WTC11 (cell line): ENCODE measurements at regions not wholly inside any gene's neighbourhood (a gene's known extent, or its start where the extent isn't known, plus 50 kb on each side); places are given as distances from the start of the nearest gene placed in this dataset.

ENCODE experiments used
- ATAC-seq: fragments of 200-7000 bp; cut with Tn5 transposase; 2 replicates; pipeline ENCODE4 v1.10.0; 2021; ENCODE audit warnings: mild to moderate bottlenecking, moderate library complexity
- CTCF ChIA-PET: fragments of 300-600 bp; sonication (Branson Sonifier 250); formaldehyde crosslinking; loops from one replicate; lab custom pipeline; 2021; ENCODE audit warnings: antibody characterized with exemption; lab: Charles Lee
- POLR2A ChIA-PET: fragments of 350-600 bp; sonication (Branson Sonifier 250); formaldehyde crosslinking; loops from one replicate; lab custom pipeline; 2021; ENCODE audit warnings: antibody characterized with exemption; lab: Charles Lee
- DNase-seq: peaks from one replicate; pipeline ENCODE4 v3.0.0; 2021; ENCODE audit warnings: low spot score
- H3K27ac Mint-ChIP-seq: 2 replicates; pipeline ENCODE4 v1.8.0; 2021; ENCODE audit warnings: mixed read lengths
- H3K27me3 Mint-ChIP-seq: 2 replicates; pipeline ENCODE4 v1.8.0; 2021; ENCODE audit warnings: low read depth, mild to moderate bottlenecking, moderate library complexity, mixed read lengths
- H3K36me3 Mint-ChIP-seq: 2 replicates; pipeline ENCODE4 v1.8.0; 2021; ENCODE audit warnings: mixed read lengths
- H3K4me1 Mint-ChIP-seq: 2 replicates; pipeline ENCODE4 v1.8.0; 2022; ENCODE audit warnings: mixed read lengths
- H3K4me3 Mint-ChIP-seq: 2 replicates; pipeline ENCODE4 v1.8.0; 2021; ENCODE audit warnings: mild to moderate bottlenecking, moderate library complexity, mixed read lengths
- H3K9me3 Mint-ChIP-seq: 2 replicates; pipeline ENCODE4 v1.8.0; 2021; ENCODE audit warnings: mixed read lengths
- ATF2 ChIP-seq: sonication (generic); formaldehyde crosslinking; IDR thresholded peaks from 2 replicates; pipeline ENCODE4 v1.8.1; 2022; ENCODE audit warnings: low read depth, missing genetic modification reagents, borderline replicate concordance
- CTCF ChIP-seq: fragments of 200-600 bp; IDR thresholded peaks from 2 replicates; pipeline ENCODE4 v1.8.0; 2022; ENCODE audit warnings: antibody characterized with exemption
- E2F1 ChIP-seq: sonication (generic); formaldehyde crosslinking; IDR thresholded peaks from 2 replicates; pipeline ENCODE4 v1.8.0; 2022; ENCODE audit warnings: mild to moderate bottlenecking, missing genetic modification reagents
- E2F5 ChIP-seq: sonication (generic); formaldehyde crosslinking; IDR thresholded peaks from 2 replicates; pipeline ENCODE4 v1.8.1; 2022; ENCODE audit warnings: mild to moderate bottlenecking, moderate library complexity, missing genetic modification reagents
- ESRRA ChIP-seq: sonication (generic); formaldehyde crosslinking; IDR thresholded peaks from 2 replicates; pipeline ENCODE4 v1.8.1; 2022; ENCODE audit warnings: mild to moderate bottlenecking, missing genetic modification reagents, borderline replicate concordance
- FOXK1 ChIP-seq: sonication (generic); formaldehyde crosslinking; IDR thresholded peaks from 2 replicates; pipeline ENCODE4 v1.8.0; 2022; ENCODE audit warnings: mild to moderate bottlenecking, moderate library complexity, missing genetic modification reagents
- GABPB1 ChIP-seq: sonication (generic); formaldehyde crosslinking; IDR thresholded peaks from 2 replicates; pipeline ENCODE4 v1.8.1; 2023; ENCODE audit warnings: mild to moderate bottlenecking, missing genetic modification reagents
- GTF2I ChIP-seq: fragments of 250-450 bp; sonication (Bioruptor Pico); conservative IDR thresholded peaks from 2 replicates; pipeline ENCODE4 v1.4.0; 2021; ENCODE audit warnings: mild to moderate bottlenecking
- HMGA2 ChIP-seq: fragments of 250-450 bp; sonication (Bioruptor Pico); IDR thresholded peaks from 2 replicates; pipeline ENCODE4 v1.4.0; 2021; ENCODE audit warnings: mild to moderate bottlenecking, moderate library complexity
- IRF2 ChIP-seq: sonication (generic); formaldehyde crosslinking; IDR thresholded peaks from 2 replicates; pipeline ENCODE4 v1.8.0; 2022; ENCODE audit warnings: low read depth, missing genetic modification reagents, borderline replicate concordance
- JUN ChIP-seq: sonication (generic); formaldehyde crosslinking; IDR thresholded peaks from 2 replicates; pipeline ENCODE4 v1.8.0; 2023; ENCODE audit warnings: mild to moderate bottlenecking, missing genetic modification reagents
- MYBL2 ChIP-seq: sonication (generic); formaldehyde crosslinking; IDR thresholded peaks from 2 replicates; pipeline ENCODE4 v1.8.1; 2023; ENCODE audit warnings: mild to moderate bottlenecking, moderate library complexity, missing genetic modification reagents
- NR3C1 ChIP-seq: sonication (generic); formaldehyde crosslinking; conservative IDR thresholded peaks from 2 replicates; pipeline ENCODE4 v1.8.1; 2023; ENCODE audit warnings: low read depth, mild to moderate bottlenecking, missing genetic modification reagents
- RELA ChIP-seq: sonication (generic); formaldehyde crosslinking; IDR thresholded peaks from 2 replicates; pipeline ENCODE4 v1.8.1; 2022; ENCODE audit warnings: missing genetic modification reagents, mild to moderate bottlenecking, borderline replicate concordance
- SMAD3 ChIP-seq: sonication (generic); formaldehyde crosslinking; IDR thresholded peaks from 2 replicates; pipeline ENCODE4 v1.8.0; 2022; ENCODE audit warnings: missing genetic modification reagents, mild to moderate bottlenecking, borderline replicate concordance
- TCF7 ChIP-seq: sonication (generic); formaldehyde crosslinking; IDR thresholded peaks from 2 replicates; pipeline ENCODE4 v1.8.0; 2022; ENCODE audit warnings: mild to moderate bottlenecking, low read depth, missing genetic modification reagents, moderate library complexity
- TEAD1 ChIP-seq: sonication (generic); formaldehyde crosslinking; IDR thresholded peaks from 2 replicates; pipeline ENCODE4 v1.8.0; 2022; ENCODE audit warnings: mild to moderate bottlenecking, missing genetic modification reagents
- TEAD4 ChIP-seq: sonication (generic); formaldehyde crosslinking; IDR thresholded peaks from 2 replicates; pipeline ENCODE4 v1.8.0; 2022; ENCODE audit warnings: mild to moderate bottlenecking, missing genetic modification reagents
- ZNF138 ChIP-seq: sonication (generic); formaldehyde crosslinking; conservative IDR thresholded peaks from 2 replicates; pipeline ENCODE4 v1.8.1; 2022; ENCODE audit warnings: mild to moderate bottlenecking, moderate library complexity, missing genetic modification reagents
- ZNF263 ChIP-seq: sonication (generic); formaldehyde crosslinking; IDR thresholded peaks from 2 replicates; pipeline ENCODE4 v1.8.1; 2022; ENCODE audit warnings: low read depth, mild to moderate bottlenecking, moderate library complexity, missing genetic modification reagents
- ZNF396 ChIP-seq: fragments of 250-450 bp; sonication (Bioruptor Pico); IDR thresholded peaks from 2 replicates; pipeline ENCODE4 v1.8.0; 2021; ENCODE audit warnings: mild to moderate bottlenecking, moderate library complexity, borderline replicate concordance
- ZNF423 ChIP-seq: fragments of 250-450 bp; sonication (Bioruptor Pico); IDR thresholded peaks from 2 replicates; pipeline ENCODE4 v2.1.2; 2022; ENCODE audit warnings: mild to moderate bottlenecking, moderate library complexity
- TF ChIP-seq, protein P1 (sequence below): fragments of 250-450 bp; sonication (Bioruptor Pico); IDR thresholded peaks from 2 replicates; pipeline ENCODE4 v1.9.0; 2021; ENCODE audit warnings: moderate library complexity, mild to moderate bottlenecking, inconsistent platforms, borderline replicate concordance
- TF ChIP-seq, protein P2 (sequence below): sonication (generic); formaldehyde crosslinking; IDR thresholded peaks from 2 replicates; pipeline ENCODE4 v1.8.0; 2022; ENCODE audit warnings: mild to moderate bottlenecking, missing genetic modification reagents

GRCh38 chr2:11013196-11013595, 101.5 kb downstream of the KCNF1 start:
- DNase-seq (no peak), ATAC-seq (no peak)
- POLR2A ChIA-PET = no interaction called here
- H3K27ac Mint-ChIP-seq = no peak overlapping the region
- no peak overlapping the region for H3K4me3 Mint-ChIP-seq
- H3K9me3 Mint-ChIP-seq = peaks cover 27% of the 10 kb centered on the region
- CTCF ChIA-PET = interaction anchor here (1.3 kb wide), 1 partner anchor 177 kb away, joined by 3 read pairs; no protein-coding TSS in a partner anchor
- no peaks in the 10 kb centered on the region for H3K36me3 Mint-ChIP-seq
- peaks cover 5% of the 10 kb centered on the region for H3K4me1 Mint-ChIP-seq
- TF ChIP-seq ZNF423 (CRISPR knock-in tag) (no peak), RELA (CRISPR knock-in tag) (no peak)
- no peaks in the 10 kb centered on the region; the same call in 1 of the 2 replicates for H3K27me3 Mint-ChIP-seq

DNA sequence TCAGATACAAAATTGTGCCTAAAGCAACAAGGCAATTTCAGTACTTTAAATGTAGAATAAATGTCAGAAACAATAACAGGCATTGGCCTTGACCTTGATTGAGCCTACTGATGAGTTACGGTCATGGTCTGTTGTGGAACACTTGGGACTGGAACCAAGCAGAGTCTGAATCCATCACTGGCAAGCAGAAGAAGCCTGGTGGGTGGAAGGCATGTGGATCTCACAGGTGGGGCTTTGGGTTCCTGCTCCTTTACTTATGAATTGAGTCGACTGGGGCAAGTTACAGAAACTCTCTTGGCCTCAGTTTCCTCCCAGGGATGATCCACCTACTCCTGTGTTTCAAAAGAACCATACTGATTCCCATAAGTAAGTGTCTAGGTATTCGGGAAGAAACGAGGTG, 102.3 kb downstream of the KCNF1 start:
- H3K27me3 Mint-ChIP-seq = no peaks in the 10 kb centered on the region; the same call in 1 of the 2 replicates
- ChIA-PET CTCF (no interaction called here), POLR2A (no interaction called here)
- DNase-seq = no peak
- no peak overlapping the region for H3K27ac Mint-ChIP-seq
- peaks cover 27% of the 10 kb centered on the region for H3K9me3 Mint-ChIP-seq
- no peaks in the 10 kb centered on the region for H3K36me3 Mint-ChIP-seq
- ATAC-seq = no peak
- no peak overlapping the region for H3K4me3 Mint-ChIP-seq
- peaks cover 4% of the 10 kb centered on the region for H3K4me1 Mint-ChIP-seq
- no peak for TF ChIP-seq TEAD4 (CRISPR knock-in tag)
- no peak for TF ChIP-seq ATF2 (CRISPR knock-in tag)
- TF ChIP-seq CTCF = no peak
- no peak for TF ChIP-seq ZNF263 (CRISPR knock-in tag)
- TF ChIP-seq ZNF396 = no peak
- TF ChIP-seq SMAD3 (CRISPR knock-in tag) = no peak
- TF ChIP-seq JUN (CRISPR knock-in tag) = no peak
- no peak for TF ChIP-seq TCF7 (CRISPR knock-in tag)
- TF ChIP-seq HMGA2 = no peak
- TF ChIP-seq MYBL2 = no peak
- TF ChIP-seq ZNF138 = no peak
- no peak for TF ChIP-seq IRF2 (CRISPR knock-in tag)

DNA sequence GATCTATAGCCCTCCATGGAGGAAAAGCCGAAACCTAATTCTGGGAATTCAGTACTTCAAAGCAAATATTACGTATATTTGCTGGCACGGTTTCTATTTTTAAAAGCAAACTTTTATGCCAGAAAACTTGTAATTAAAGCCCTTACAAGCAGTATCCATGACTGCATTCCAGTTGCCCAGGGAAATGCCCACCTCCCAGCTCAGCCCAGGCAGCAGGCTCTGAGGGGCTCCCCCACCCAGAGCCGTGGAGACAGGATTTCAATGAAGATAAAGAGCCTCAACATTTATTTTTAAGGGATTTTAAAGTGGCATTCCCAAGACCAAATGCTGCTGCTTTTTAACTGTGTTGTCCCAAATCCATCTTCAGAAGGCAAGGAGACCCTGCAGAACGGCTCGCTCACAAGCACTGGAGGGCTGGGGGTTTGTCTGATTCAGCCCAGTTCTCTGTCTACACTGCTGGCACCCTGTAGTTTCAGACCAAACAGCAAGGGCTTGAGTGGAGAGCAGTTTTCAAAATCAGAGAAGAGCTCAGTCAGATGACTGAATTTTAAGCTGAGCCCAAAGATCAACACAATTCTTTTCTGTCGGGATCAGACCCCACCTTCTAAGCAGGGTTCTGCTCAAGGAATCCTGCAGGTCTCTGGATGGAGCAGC, 105.1 kb downstream of the KCNF1 start:
- H3K4me1 Mint-ChIP-seq = peaks cover 16% of the 10 kb centered on the region
- no peaks in the 10 kb centered on the region for H3K36me3 Mint-ChIP-seq
- no peak for ATAC-seq
- ChIA-PET CTCF (interaction anchor here (0.5 to 1.6 kb wide), 2 partner anchors 60 to 184 kb away, joined by 3 to 4 read pairs; no protein-coding TSS in a partner anchor), POLR2A (no interaction called here)
- H3K9me3 Mint-ChIP-seq = peaks cover 14% of the 10 kb centered on the region
- no peaks in the 10 kb centered on the region; the same call in 1 of the 2 replicates for H3K27me3 Mint-ChIP-seq
- no peak overlapping the region for H3K27ac Mint-ChIP-seq
- no peak for DNase-seq
- H3K4me3 Mint-ChIP-seq = no peak overlapping the region
- TF ChIP-seq ZNF138 = no peak
- no peak for TF ChIP-seq E2F1
- no peak for TF ChIP-seq ESRRA (CRISPR knock-in tag)
- TF ChIP-seq TEAD1 (CRISPR knock-in tag) = no peak
- TF ChIP-seq GTF2I (CRISPR knock-in tag) = no peak
- TF ChIP-seq NR3C1 = no peak
- TF ChIP-seq, protein P1, sequence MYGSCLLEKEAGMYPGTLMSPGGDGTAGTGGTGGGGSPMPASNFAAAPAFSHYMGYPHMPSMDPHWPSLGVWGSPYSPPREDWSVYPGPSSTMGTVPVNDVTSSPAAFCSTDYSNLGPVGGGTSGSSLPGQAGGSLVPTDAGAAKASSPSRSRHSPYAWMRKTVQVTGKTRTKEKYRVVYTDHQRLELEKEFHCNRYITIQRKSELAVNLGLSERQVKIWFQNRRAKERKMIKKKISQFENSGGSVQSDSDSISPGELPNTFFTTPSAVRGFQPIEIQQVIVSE (CRISPR knock-in tag) = no peak
- TF ChIP-seq GABPB1 = no peak
- no peak for TF ChIP-seq E2F5 (CRISPR knock-in tag)
- TF ChIP-seq FOXK1 = no peak
- TF ChIP-seq, protein P2, sequence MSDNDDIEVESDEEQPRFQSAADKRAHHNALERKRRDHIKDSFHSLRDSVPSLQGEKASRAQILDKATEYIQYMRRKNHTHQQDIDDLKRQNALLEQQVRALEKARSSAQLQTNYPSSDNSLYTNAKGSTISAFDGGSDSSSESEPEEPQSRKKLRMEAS (CRISPR knock-in tag) = no peak
